ENCODE measurements at regions not wholly inside any gene's neighbourhood (a gene's known extent, or its start where the extent isn't known, plus 50 kb on each side); places are given as distances from the start of the nearest gene placed in this dataset.

- 54 to 64% (median 60%) methylated on average over 2 of the region's 2 CpGs for WGBS, 3 donors
- no peak for DNase-seq
- Histone ChIP-seq H3K9me3 (ENCODE audit: control insufficient read depth in 2 of 2, insufficient read depth in 1 of 2, low read depth in 1 of 2, low read length in 1 of 2) (peaks cover 0 to 3% of the 10 kb centered on the region in 2 donors), H3K4me1 (ENCODE audit: control insufficient read depth in 3 of 3, insufficient read depth in 2 of 3, low read depth in 1 of 3, low read length in 2 of 3) (no peaks in the 10 kb centered on the region), H3K27ac (ENCODE audit: low read depth in 1 of 3, low read length in 2 of 3) (no peak overlapping the region), H3K27me3 (ENCODE audit: control insufficient read depth in 3 of 3, insufficient read depth in 3 of 3, low read length in 3 of 3) (no peaks in the 10 kb centered on the region), H3K4me3 (ENCODE audit: low read depth in 1 of 3, low read length in 3 of 3) (no peak overlapping the region), H3K36me3 (ENCODE audit: control insufficient read depth in 3 of 3, insufficient read depth in 2 of 3, low read depth in 1 of 3, low read length in 3 of 3) (no peaks in the 10 kb centered on the region)
- no peak for FAIRE-seq
These were observed 265.8 kb upstream of the TAC1 start for GRCh38 chr7:97466071-97466470.

GRCh38 chr7:97466999-97467740 lies 264.7 kb upstream of the TAC1 start:
- Histone ChIP-seq H3K36me3 (ENCODE audit: control insufficient read depth in 3 of 3, insufficient read depth in 2 of 3, low read depth in 1 of 3, low read length in 3 of 3) (no peaks in the 10 kb centered on the region), H3K4me3 (ENCODE audit: low read depth in 1 of 3, low read length in 3 of 3) (no peak overlapping the region), H3K9me3 (ENCODE audit: control insufficient read depth in 2 of 2, insufficient read depth in 1 of 2, low read depth in 1 of 2, low read length in 1 of 2) (peaks cover 0 to 3% of the 10 kb centered on the region in 2 donors), H3K27me3 (ENCODE audit: control insufficient read depth in 3 of 3, insufficient read depth in 3 of 3, low read length in 3 of 3) (no peaks in the 10 kb centered on the region), H3K4me1 (ENCODE audit: control insufficient read depth in 3 of 3, insufficient read depth in 2 of 3, low read depth in 1 of 3, low read length in 2 of 3) (no peaks in the 10 kb centered on the region), H3K27ac (ENCODE audit: low read depth in 1 of 3, low read length in 2 of 3) (no peak overlapping the region)
- WGBS, 3 donors, result 56 to 67% (median 60%) methylated on average over 6 of the region's 6 CpGs
- FAIRE-seq (no peak), DNase-seq (no peak)

- H3K9me3 ChIP-seq (ENCODE audit: control insufficient read depth in 2 of 2, insufficient read depth in 1 of 2, low read depth in 1 of 2, low read length in 1 of 2), result no peaks in the 10 kb centered on the region
- no peaks in the 10 kb centered on the region for H3K27me3 ChIP-seq (ENCODE audit: control insufficient read depth in 3 of 3, insufficient read depth in 3 of 3, low read length in 3 of 3)
- H3K27ac ChIP-seq (ENCODE audit: low read depth in 1 of 3, low read length in 2 of 3), result no peak overlapping the region
- no peaks in the 10 kb centered on the region for H3K4me1 ChIP-seq (ENCODE audit: control insufficient read depth in 3 of 3, insufficient read depth in 2 of 3, low read depth in 1 of 3, low read length in 2 of 3)
- DNase-seq, result no peak
- no peak for FAIRE-seq
- no peaks in the 10 kb centered on the region for H3K36me3 ChIP-seq (ENCODE audit: control insufficient read depth in 3 of 3, insufficient read depth in 2 of 3, low read depth in 1 of 3, low read length in 3 of 3)
- no peak overlapping the region for H3K4me3 ChIP-seq (ENCODE audit: low read depth in 1 of 3, low read length in 3 of 3)
- WGBS, 3 donors, result 81 to 91% (median 81%) methylated on average over 3 of the region's 3 CpGs
These were observed 263.4 kb upstream of the TAC1 start for GRCh38 chr7:97468493-97468892.

GRCh38 chr7:97470726-97471125 lies 261.2 kb upstream of the TAC1 start:
- no peak overlapping the region for H3K4me3 ChIP-seq (ENCODE audit: low read depth in 1 of 3, low read length in 3 of 3)
- DNase-seq, result no peak
- no peaks in the 10 kb centered on the region for H3K4me1 ChIP-seq (ENCODE audit: control insufficient read depth in 3 of 3, insufficient read depth in 2 of 3, low read depth in 1 of 3, low read length in 2 of 3)
- H3K9me3 ChIP-seq (ENCODE audit: control insufficient read depth in 2 of 2, insufficient read depth in 1 of 2, low read depth in 1 of 2, low read length in 1 of 2), result no peaks in the 10 kb centered on the region
- no peaks in the 10 kb centered on the region for H3K27me3 ChIP-seq (ENCODE audit: control insufficient read depth in 3 of 3, insufficient read depth in 3 of 3, low read length in 3 of 3)
- 82 to 87% (median 86%) methylated on average over 5 of the region's 5 CpGs for WGBS, 3 donors
- H3K27ac ChIP-seq (ENCODE audit: low read depth in 1 of 3, low read length in 2 of 3), result no peak overlapping the region
- no peaks in the 10 kb centered on the region for H3K36me3 ChIP-seq (ENCODE audit: control insufficient read depth in 3 of 3, insufficient read depth in 2 of 3, low read depth in 1 of 3, low read length in 3 of 3)
- FAIRE-seq, result no peak

- no peaks in the 10 kb centered on the region for H3K27me3 ChIP-seq (ENCODE audit: control insufficient read depth in 3 of 3, insufficient read depth in 3 of 3, low read length in 3 of 3)
- no peaks in the 10 kb centered on the region for H3K36me3 ChIP-seq (ENCODE audit: control insufficient read depth in 3 of 3, insufficient read depth in 2 of 3, low read depth in 1 of 3, low read length in 3 of 3)
- no peaks in the 10 kb centered on the region for H3K4me1 ChIP-seq (ENCODE audit: control insufficient read depth in 3 of 3, insufficient read depth in 2 of 3, low read depth in 1 of 3, low read length in 2 of 3)
- FAIRE-seq, result no peak
- no peak for DNase-seq
- WGBS, 3 donors, result 60 to 82% (median 68%) methylated on average over 3 of the region's 3 CpGs
- no peak overlapping the region for H3K27ac ChIP-seq (ENCODE audit: low read depth in 1 of 3, low read length in 2 of 3)
- H3K9me3 ChIP-seq (ENCODE audit: control insufficient read depth in 2 of 2, insufficient read depth in 1 of 2, low read depth in 1 of 2, low read length in 1 of 2), result no peaks in the 10 kb centered on the region
- H3K4me3 ChIP-seq (ENCODE audit: low read depth in 1 of 3, low read length in 3 of 3), result no peak overlapping the region
These were observed 260.4 kb upstream of the TAC1 start for GRCh38 chr7:97471491-97471890.

GRCh38 chr7:97479740-97480290 lies 252.1 kb upstream of the TAC1 start:
- DNase-seq, result no peak
- 23 to 36% (median 35%) methylated on average over 6 of the region's 6 CpGs for WGBS, 3 donors
- H3K4me1 ChIP-seq (ENCODE audit: control insufficient read depth in 3 of 3, insufficient read depth in 2 of 3, low read depth in 1 of 3, low read length in 2 of 3), result no peaks in the 10 kb centered on the region
- no peaks in the 10 kb centered on the region for H3K27me3 ChIP-seq (ENCODE audit: control insufficient read depth in 3 of 3, insufficient read depth in 3 of 3, low read length in 3 of 3)
- H3K4me3 ChIP-seq (ENCODE audit: low read depth in 1 of 3, low read length in 3 of 3), result no peak overlapping the region
- no peak for FAIRE-seq
- no peaks in the 10 kb centered on the region for H3K36me3 ChIP-seq (ENCODE audit: control insufficient read depth in 3 of 3, insufficient read depth in 2 of 3, low read depth in 1 of 3, low read length in 3 of 3)
- H3K27ac ChIP-seq (ENCODE audit: low read depth in 1 of 3, low read length in 2 of 3), result no peak overlapping the region
- H3K9me3 ChIP-seq (ENCODE audit: control insufficient read depth in 2 of 2, insufficient read depth in 1 of 2, low read depth in 1 of 2, low read length in 1 of 2), result no peaks in the 10 kb centered on the region

GRCh38 chr7:97480772-97481390 lies 251.0 kb upstream of the TAC1 start:
- Histone ChIP-seq H3K9me3 (ENCODE audit: control insufficient read depth in 2 of 2, insufficient read depth in 1 of 2, low read depth in 1 of 2, low read length in 1 of 2) (no peaks in the 10 kb centered on the region), H3K27ac (ENCODE audit: low read depth in 1 of 3, low read length in 2 of 3) (no peak overlapping the region), H3K4me1 (ENCODE audit: control insufficient read depth in 3 of 3, insufficient read depth in 2 of 3, low read depth in 1 of 3, low read length in 2 of 3) (no peaks in the 10 kb centered on the region), H3K27me3 (ENCODE audit: control insufficient read depth in 3 of 3, insufficient read depth in 3 of 3, low read length in 3 of 3) (no peaks in the 10 kb centered on the region), H3K4me3 (ENCODE audit: low read depth in 1 of 3, low read length in 3 of 3) (no peak overlapping the region), H3K36me3 (ENCODE audit: control insufficient read depth in 3 of 3, insufficient read depth in 2 of 3, low read depth in 1 of 3, low read length in 3 of 3) (no peaks in the 10 kb centered on the region)
- WGBS, 3 donors, result 52 to 84% (median 76%) methylated on average over 3 of the region's 3 CpGs
- DNase-seq (peak in 1 of 2 donors; percentile 1), FAIRE-seq (no peak)

GRCh38 chr7:97495487-97495886 lies 236.4 kb upstream of the TAC1 start:
- no peak overlapping the region for H3K27ac ChIP-seq (ENCODE audit: low read depth in 1 of 3, low read length in 2 of 3)
- DNase-seq, result peak; percentile 4 to 12

More at GRCh38 chr7:97495487-97495886, 236.4 kb upstream of the TAC1 start:
- Histone ChIP-seq H3K4me1 (ENCODE audit: control insufficient read depth in 3 of 3, insufficient read depth in 2 of 3, low read depth in 1 of 3, low read length in 2 of 3) (no peaks in the 10 kb centered on the region), H3K27me3 (ENCODE audit: control insufficient read depth in 3 of 3, insufficient read depth in 3 of 3, low read length in 3 of 3) (peaks cover 0 to 2% (median 0%) of the 10 kb centered on the region in 3 donors), H3K36me3 (ENCODE audit: control insufficient read depth in 3 of 3, insufficient read depth in 2 of 3, low read depth in 1 of 3, low read length in 3 of 3) (no peaks in the 10 kb centered on the region), H3K4me3 (ENCODE audit: low read depth in 1 of 3, low read length in 3 of 3) (no peak overlapping the region), H3K9me3 (ENCODE audit: control insufficient read depth in 2 of 2, insufficient read depth in 1 of 2, low read depth in 1 of 2, low read length in 1 of 2) (no peaks in the 10 kb centered on the region)
- no peak for FAIRE-seq
- 18 to 58% (median 30%) methylated on average over 2 of the region's 2 CpGs for WGBS, 3 donors
